GM19467 (cell line): ENCODE measurements at regions not wholly inside any gene's neighbourhood (a gene's known extent, or its start where the extent isn't known, plus 50 kb on each side); places are given as distances from the start of the nearest gene placed in this dataset.

ENCODE experiments used
- ATAC-seq: cut with Tn5 transposase; IDR thresholded peaks from one replicate; pipeline ENCODE4 v1.9.1; 2021; ENCODE audit warnings: mild to moderate bottlenecking, moderate library complexity; ENCODE audit not compliant: unreplicated experiment

DNA sequence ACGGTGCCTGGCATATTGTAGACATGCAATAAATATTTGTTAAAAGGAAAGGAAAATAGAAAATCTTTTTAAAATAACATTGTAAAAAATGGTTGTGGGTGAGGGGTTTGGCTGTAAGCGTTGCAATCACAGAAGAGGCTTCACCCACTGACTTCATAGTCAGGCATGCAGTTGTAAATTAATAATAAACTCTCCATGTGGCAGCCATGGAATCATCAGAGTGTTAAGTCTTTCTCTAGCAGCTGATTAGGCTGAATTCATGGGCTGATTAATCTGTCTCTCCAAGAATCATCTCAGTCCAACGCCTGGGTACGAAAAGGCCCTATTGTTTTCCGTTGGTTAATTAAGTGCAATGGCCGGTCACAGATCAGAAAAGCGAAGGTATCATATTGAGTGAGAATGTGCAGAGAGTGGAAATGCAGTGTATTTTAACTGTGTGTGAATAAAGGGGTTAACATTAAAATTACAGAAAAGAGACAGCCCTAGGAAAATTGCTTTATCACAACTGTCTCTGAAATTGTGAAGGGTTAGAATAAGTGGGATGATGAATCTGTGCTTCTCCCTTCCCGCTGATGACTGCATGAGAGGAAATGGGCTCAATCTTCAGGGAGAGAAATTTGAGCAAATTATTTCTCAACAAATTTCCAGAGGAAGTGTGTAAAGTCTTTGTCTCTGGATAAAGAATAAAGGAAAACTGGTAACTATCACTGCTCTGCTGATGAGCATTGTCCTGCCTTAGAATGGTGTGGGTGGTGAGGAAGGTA is 269.0 kb downstream of the FAM76B start:
- no peak for ATAC-seq

DNA sequence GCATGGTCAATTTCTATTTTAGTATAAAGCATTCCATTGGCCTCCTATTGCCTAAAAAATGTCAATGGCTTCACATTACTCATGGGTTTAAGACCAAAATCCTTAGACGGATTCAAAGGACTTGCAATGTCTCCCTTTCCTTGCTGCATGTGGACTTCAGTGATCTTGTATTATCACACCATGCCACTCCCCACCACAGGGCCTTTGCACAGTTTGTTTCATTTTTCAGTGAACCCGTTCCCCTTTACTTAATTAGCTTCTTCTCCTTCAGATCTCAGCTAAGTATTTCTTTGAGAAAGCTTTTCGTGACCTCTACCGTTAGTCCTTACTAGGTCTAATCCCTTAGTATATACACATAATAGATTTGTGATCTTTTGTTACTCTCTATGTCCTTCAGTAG is 269.7 kb downstream of the FAM76B start:
- no peak for ATAC-seq

DNA sequence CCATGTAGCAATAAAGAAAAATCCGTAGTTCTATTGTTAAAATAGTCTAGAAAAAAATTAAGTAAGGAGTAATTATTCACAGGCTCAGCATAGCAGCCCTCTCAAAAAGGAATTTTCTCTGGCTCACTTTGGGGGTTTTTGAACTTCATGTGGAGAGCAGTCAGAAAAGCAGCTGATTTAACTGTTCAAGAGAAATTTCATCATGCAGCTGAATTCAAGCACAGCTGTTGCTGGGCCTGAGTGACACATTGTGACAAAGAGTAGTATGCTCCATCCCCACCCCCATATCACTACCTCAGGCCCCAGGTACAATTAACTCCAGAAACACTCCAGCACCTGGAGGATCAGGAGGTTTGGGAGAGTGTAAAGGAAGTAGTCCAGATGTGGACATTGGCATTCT is 272.1 kb downstream of the FAM76B start:
- no peak for ATAC-seq

DNA sequence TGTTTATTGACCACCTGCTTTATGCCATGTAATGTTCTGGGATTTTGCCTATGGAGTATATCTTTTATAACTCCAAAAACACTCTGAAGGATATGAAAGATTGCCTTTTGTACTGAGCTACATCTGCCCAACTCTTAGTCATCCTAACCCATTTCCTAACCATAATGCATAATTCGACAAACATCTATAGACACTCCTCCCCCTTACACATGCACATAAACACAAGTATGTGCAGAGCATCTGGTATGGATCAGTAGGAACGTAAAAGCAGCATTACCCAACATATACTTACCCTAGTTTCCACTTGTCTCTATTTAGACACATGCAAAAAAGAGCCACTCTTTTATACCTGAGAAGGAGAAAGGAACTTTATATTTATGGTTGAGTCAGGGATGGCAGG is 272.8 kb downstream of the FAM76B start:
- no peak for ATAC-seq

DNA sequence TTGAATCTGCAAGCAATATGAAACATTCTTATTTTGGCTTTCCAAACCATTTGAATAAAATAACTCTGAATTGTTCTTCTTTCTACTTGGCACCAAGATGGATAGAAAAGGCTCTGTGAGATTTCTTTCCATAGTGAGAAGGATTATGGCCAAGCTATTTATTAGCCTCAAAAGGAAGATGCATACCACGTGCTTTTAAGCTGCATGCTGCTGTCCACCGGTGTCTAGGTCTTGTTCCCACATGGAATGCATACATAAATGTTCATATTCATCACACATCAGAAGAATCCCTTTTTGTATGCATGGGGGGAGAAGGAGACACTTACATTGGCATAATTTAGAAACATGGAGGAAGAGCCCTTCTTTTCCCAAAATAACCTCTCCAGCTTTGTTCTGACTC is 273.4 kb downstream of the FAM76B start:
- ATAC-seq: no peak

DNA sequence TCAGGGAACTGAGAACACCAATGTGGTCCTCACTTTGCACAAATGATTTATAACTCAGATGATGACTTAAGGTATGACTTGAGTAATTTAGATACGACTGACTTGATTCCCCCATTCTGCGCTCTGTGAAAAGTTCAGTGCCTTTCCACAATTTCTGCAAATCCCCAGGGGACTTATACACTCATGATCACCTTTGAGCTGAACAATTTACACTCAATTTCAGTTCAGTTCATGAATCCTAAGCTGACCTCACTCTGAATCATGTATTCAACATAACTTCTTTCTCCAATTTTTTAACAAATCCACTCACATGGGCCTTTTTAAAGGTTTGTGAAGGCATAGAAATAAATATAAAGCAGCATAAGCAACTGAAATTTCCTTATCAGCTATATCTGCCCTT is 274.2 kb downstream of the FAM76B start:
- no peak for ATAC-seq

DNA sequence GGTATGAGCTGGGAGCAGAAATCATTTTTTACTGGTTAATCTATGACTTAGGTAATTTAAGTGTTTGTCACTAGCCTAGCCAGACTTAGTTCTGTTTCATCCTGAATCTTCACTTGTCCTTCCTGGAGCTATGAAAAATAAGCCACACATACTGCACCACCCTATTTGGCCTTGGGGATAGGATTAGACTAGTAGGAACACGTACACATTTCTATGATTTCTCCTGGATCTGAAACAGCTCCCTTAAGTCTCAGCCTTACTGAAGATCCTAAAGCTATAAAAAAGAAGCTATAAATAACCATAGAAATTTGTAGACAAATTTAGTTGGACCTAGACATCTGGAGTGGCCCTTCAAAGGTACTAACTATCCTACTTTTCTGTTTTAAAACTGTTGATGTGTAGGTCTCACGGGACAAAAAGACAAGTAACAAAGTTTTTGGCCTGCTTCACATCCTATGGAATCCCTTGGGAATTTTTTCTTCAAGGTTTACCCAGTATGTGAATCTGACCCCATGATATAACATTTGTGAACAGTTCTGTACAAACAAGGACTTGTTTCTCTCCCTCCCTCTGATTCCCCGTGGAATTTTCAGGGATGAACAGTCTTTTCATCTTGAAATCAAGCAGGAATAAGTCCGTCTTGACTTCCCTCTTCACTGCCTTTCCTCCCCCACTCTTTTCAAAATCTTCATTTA is 275.0 kb downstream of the FAM76B start:
- ATAC-seq: no peak

DNA sequence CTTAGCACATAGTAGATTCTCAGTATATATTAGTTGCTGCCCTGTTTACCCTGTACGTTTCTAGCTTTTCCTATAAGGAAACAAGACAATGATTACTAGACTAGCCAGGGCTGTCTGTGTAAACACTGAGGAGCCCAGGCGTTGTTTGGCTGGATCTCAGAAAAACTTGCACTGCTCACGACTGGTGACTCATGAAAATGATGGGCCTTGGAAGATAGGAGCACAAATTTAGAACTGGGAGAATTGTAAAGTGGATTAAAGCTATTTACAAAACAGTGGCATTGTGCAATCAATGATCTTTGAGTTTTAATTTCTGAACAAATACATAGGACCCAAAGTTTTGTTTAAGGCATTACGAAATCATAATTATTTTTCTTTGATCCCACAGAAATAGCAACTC is 276.9 kb downstream of the FAM76B start:
- ATAC-seq: no peak

DNA sequence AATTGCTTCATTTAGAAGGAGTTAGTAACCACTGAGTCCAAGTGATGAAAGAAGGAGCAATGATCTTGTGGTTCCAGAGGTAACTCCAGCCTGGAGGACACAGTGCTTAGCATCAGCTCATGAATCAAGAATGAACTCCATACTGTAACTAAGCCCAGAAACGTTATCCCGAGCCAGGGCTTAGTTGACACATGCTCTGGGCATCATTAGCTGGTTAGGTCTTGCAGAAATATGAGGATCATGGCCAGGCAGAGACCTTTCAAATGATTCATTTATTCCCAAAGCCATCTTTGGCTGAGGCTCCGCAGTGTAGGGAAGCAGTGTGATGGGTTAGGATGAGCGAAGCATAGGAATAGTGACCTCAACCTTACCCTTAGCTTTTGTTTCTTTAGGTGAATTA is 277.4 kb downstream of the FAM76B start:
- no peak for ATAC-seq

DNA sequence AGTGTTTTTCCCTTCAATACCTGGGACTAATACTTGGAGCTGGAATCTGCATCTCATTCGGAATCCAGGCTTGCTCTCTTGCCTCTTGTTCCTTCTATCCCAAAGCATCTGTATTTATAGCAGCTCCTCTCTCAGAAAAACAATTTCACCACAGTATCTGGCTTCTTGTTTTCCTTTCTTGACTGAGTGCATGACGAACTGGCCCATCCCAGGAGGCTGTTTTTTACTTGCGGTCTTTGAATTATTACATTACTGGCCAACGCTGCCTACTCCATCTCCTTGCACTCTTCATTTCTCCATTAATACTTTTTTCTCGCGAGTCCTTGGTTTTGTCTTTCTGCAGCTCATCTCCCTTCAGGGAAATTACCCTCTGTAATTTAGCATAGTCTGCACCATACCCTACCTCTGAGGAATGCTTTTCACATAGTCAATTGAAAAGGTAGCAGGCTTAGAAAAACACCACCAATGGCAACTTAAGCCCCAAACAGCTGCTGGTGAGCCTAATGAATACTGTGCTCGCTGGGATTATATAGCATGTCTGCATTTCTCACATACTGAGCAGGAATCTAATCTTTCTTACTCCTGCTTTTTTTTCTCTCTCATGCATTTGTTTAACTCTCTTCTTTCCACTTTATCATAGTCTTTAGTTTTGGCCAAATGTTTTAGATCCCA is 277.4 kb upstream of the SESN3 start:
- ATAC-seq: no peak

DNA sequence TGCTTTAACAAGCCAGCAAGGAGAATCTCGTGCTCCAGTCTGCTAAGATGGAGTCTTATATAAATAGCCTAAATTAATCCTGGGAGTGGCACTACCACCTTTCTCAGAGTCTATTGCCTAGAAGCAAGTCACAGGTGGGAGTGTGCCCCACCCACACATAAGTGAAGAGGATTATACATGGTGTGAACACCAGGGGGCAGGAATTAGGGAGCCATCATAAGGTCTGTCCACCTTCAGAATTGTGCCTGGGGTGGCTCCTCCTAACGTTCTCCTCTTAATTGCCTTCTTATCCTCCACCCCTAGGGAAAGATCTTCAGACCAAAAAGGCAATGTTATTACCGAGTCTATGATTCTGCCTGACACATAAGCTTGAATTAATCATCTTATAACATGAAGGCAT is 276.8 kb upstream of the SESN3 start:
- no peak for ATAC-seq

DNA sequence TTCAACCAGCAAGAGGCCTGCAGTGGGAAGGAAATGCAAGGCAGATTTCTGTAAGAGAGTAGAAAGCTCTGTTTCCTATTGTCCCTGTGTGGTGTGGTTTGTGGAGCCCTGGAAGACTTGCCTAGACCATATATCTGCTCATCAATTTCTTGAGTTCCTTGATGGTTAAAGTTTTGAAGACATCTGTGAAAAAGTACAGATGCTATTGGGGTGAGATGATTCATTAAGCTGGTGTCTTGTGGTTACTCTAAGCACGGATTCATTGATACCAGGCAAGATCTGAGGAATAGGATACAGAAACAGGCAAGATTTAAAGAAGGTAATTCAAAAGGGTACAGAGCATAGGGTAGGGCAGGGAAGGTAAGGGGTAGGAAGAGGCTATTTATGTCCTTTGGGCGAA is 275.8 kb upstream of the SESN3 start:
- no peak for ATAC-seq

DNA sequence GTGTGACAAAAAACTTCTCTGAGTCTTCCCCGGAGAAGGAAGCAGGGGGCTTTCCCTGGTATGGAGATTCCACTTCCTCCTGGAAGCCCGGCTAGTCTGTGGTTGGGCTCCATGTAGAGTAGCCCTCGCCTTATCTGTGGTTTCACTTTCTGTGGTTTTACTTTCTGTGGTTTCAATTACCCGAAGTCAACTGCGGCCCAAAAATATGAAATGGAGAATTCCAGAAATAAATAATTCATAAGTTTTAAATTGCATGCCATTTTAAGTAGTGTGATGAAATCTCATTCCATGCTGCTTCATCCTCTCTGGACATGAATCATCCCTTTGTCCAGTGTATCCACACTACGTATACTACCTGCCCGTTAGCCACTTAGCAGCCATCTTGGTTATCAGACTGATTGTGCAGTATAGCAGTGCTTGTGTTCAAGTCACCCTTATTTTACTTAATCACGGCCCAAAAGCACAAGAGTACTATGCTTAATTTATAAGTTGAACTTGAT is 275.0 kb upstream of the SESN3 start:
- no peak for ATAC-seq

DNA sequence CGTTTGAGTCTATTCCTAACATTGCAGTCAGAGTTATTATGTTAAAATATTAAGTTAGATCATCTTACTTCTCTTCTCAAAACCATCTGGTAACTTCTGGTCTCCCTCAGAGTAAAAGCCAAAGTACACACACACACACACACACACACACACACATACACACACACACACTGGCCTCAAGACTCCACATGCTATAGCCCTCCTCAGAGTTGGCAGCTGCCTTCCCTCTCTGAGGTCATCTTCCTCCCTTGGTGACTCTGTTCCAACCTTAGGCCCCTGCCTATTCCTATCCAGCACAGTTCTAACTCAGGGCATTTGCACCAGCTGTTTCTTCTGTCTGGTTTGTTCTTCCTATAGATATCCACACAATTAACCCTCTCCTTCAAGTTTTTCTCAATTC is 272.0 kb upstream of the SESN3 start:
- no peak for ATAC-seq

DNA sequence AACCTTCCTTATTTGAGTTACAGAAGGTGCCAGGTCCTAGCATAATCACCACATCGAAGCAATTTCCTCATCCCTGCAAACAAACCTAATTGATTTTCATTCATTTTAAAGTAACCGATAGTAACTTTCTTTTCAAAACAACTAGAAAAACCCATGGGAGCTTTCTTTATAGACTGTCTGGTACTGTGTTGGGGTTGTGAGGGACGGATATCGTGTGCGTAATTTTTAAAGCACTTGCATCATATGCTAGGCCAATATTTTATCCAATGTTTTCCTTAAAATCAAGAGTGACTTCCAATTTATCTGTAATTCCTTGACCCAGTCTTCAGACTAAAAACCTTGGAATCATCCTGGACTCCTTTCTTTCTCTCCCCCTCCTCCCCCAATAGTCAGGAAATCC is 271.5 kb upstream of the SESN3 start:
- ATAC-seq: no peak

DNA sequence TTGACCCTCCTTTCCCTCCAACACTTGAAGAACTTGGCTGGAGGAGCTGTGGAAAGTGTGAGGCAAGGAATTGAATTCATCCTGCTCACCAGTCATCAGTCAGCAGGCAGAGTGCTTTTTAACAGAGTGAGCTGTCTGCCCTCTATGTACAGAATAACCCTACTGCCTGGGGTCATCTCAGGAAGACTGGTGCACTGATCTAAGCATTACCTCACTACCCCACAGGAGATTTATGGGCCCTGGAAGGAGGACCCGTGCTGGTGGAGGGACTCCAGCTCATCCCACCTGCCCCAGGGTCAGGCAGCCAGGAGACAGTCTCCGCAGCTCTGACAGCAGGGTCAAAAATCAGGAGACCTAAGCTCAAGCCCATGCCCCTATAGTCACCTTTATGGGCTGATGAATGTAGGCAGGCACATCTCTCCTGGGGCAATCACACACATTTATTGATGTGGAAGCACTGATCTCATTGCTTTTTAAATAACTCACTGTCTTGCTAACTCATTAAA is 270.8 kb upstream of the SESN3 start:
- ATAC-seq: no peak

DNA sequence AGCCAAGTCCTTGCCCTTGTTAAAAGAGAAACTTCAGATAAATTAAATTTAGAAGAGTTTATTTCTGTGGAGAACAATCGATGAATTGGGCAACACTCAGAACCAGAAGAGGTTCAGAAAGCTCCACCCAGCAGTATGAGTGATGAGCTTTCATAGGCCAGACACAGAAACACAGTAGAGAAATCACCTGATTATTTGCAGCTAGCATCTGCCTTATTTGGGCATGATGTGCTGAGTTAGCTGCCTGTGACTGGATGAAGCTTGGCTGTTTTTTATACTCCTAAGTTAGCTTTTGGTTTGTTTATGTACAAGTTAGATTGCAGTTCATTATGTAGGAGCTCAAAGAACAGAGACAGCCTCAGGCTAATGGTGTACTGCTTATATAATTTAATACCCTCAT is 269.5 kb upstream of the SESN3 start:
- ATAC-seq: no peak

DNA sequence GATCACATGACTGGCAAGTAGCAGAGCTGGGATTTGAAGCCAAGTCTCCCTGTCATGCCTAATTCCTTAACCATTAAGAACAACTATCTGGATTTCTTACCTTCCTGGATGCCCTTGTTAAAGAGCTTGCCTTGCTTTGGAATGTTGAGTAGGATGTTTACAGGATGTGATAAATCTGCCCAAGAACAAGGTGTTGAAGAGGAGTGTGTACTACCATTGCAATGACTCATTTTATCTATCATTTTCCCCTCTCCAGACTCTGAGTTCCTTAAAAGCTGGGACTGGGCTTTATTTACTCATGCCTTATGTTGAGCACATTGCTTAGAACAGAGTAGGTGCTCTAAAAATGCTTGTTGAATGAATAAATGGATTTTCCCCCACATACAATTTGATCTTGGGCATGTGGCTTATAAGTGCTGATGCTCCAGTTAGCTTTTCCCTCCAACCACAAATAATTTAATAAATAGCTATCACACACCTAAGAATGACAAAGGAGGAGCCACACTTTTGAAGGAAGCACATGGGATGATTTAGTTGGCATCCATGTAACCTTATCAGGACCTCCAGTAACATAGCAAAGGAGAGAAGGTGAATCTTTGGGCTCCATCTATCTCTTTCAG is 268.6 kb upstream of the SESN3 start:
- ATAC-seq: no peak

DNA sequence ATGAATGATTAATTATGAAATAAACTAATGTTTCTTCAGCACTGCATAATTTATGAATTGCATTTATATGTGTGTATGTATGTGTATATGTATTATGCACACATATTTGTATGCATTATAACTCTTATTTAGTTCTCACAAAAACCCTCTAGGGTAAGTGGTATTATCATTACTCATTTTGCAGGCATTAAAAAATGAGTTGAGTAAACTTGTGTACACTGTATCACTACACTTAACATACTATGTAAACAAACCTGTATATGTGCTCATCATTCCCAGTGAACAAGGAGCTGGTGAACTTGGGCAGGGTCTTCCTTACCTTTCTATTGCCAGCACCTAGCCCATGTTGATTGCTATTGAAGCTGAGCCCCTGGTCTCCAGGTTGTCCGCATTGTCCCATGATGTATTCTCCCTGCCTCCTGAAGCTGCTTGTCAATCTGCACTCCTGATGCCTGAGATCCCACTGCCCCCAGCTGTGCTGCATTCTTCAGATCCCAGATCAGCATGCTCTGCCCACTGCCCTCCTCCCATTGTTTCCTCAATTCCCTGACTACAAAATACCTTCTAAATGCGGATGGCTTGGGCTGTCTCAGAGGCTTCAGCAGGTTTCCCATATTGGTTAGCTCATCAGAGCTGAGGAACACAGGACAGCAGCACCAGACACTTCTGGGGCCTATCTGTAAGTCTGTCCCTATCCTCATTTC is 267.9 kb upstream of the SESN3 start:
- ATAC-seq: no peak

DNA sequence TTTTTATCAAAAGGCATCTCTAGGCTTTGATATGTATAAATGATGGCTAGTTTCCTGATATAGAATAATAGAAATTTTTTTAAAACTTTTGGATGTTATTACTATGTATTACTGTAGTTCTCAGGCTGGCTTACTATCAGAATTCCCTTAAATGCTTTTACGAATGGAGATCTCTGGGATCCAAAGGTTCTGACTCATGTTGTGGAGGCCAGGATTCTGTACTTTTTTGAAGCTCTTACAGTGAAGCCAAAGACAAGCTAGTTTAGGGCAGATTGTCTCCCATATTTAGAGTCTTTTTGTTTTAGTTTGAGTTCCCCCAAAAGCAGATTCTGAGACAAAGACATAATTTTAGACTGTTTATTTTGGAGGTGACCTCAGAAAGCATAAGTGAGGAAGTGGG is 265.9 kb upstream of the SESN3 start:
- no peak for ATAC-seq

DNA sequence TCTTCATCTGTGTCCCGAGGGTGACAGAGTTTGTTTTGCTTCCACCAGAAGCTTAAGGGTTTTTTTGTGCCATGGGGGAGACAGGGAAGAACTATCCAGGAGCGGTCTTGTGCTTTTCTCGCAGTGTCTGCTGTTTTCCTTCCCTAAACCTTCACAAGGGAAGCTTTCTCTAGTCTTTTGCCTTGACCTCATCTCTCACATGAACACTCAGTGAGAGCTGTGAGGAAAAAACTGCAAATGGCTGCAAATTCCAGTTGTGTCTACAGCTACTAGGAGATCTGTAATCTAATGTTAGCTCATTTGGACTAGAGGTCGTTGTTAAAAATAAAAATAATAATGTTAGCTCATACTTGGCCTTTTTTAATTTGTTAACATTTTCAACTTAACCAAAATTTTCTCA is 264.7 kb upstream of the SESN3 start:
- no peak for ATAC-seq
